NCI-H146 treated with DMSO at 0.1 percent for 48 hours (cell line): ENCODE measurements at regions not wholly inside any gene's neighbourhood (a gene's known extent, or its start where the extent isn't known, plus 50 kb on each side); places are given as distances from the start of the nearest gene placed in this dataset.

ENCODE experiments used
- DNase-seq: peaks from one replicate; lab custom pipeline; 2025; ENCODE audit not compliant: unreplicated experiment; lab: John Stamatoyannopoulos, UW

GRCh38 chr18:76255070-76255683 lies 239.9 kb downstream of the ZNF516 start:
- no peak for DNase-seq

- DNase-seq = peak; percentile 61
These were observed 242.2 kb downstream of the ZNF516 start for GRCh38 chr18:76252880-76253279.

DNA sequence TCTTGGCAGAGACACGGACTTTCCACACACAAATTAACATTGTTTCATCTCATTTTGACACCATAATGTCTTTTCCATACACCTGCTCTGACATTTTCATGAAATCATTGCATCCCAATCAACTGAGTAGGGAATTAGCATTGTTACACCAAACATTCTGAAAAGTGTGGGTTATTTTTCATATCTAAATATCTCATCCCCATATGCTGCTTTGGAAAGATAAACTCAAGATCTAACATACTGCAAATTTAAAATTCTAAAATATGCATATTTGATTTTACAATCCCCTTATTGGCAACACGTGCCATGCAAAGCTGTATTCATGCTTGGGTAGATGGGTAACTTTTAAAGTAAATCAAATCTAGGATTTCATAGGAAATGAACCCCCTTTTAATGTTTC lies 242.9 kb downstream of the ZNF516 start:
- DNase-seq = no peak

- no peak for DNase-seq
These were observed 243.4 kb downstream of the ZNF516 start for GRCh38 chr18:76251691-76252090.

GRCh38 chr18:76246590-76246989 lies 248.5 kb downstream of the ZNF516 start:
- DNase-seq = no peak

GRCh38 chr18:76234676-76235060 lies 260.4 kb downstream of the ZNF516 start:
- no peak for DNase-seq

- DNase-seq = no peak
These were observed 261.0 kb downstream of the ZNF516 start for GRCh38 chr18:76233876-76234675.

GRCh38 chr18:76233406-76233805 lies 261.6 kb downstream of the ZNF516 start:
- DNase-seq = no peak

- no peak for DNase-seq
These were observed 262.3 kb downstream of the ZNF516 start for GRCh38 chr18:76232779-76233178.

GRCh38 chr18:76232010-76232409 lies 263.0 kb downstream of the ZNF516 start:
- DNase-seq = no peak

- no peak for DNase-seq
These were observed 263.6 kb downstream of the ZNF516 start for GRCh38 chr18:76231402-76231801.

- no peak for DNase-seq
These were observed 264.3 kb downstream of the ZNF516 start for GRCh38 chr18:76230791-76231190.

DNA sequence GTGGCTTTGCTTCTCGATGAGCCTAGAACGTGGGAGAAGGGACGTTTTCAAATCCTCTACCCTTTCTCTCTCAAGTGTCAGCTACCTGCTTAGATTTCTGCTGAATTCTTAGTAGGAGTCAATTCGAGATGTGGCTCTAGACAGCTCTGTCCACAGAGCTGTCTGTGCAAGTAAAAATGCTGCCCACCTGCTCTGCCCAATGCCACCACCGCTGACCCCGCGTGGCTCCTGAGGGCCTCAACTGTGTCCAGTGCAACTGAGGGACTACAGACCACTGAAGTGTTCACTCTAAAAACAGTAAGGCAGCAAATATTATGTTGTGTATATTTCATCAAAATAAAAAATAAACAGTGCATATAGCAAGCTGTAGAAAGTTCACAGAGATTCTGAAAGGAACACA lies 266.3 kb downstream of the ZNF516 start:
- no peak for DNase-seq

DNA sequence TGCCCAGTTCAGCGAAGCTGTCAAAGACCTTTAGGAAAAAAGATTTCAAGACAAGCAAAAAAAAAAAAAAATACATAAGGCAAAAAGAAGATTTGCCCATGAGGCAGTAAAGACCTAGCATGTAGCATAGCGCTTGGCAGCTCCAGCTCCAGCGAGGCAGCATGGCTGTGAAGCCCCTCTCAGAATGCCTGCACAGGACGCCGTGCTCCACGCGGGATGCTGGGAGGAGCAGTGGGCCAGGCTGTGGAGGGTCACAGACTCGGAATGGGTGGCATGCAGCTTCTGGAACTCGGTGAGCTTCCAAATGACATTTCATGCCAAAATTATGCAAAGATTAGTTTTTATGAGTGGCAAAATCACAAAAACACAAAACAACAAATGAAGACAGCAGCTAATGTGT lies 267.3 kb downstream of the ZNF516 start:
- no peak for DNase-seq

DNA sequence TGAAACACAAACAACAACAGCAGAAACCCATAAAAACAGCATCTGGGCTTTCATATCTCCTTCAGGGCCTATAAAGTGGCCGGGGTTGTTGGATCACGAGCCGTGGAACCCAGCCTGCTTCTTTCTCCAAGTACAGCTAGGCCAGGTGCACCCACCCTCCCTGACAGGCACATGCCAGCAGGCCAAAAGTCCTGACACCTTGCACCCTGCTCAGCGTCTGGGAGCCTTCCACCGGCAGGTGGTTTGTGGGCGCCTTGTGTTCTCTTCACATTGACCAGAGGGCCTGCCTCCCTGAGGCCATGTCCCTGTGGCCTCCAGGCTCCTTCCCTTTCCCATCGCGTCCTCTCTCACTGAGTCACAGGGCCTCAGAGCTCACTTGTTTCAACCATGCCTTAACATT lies 271.6 kb downstream of the ZNF516 start:
- DNase-seq = no peak

DNA sequence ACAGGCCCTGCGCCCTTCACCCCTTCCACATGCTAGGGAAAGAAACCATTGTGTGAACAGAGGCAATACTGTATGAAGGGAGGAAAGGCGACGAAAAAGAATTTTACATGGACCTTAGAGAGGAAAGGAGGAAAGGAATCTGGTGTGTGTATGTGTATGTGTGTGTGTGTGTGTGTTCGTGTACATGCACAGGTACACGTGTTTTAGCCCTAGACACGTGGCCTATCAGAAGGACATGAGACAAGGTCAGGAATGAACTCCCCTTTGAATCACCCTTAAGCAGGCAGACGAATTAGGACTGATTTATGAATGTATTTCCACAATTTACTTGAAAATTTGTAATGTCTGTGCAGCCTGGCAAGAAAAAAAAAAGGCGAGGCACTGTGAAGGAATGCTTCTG lies 276.0 kb downstream of the ZNF516 start:
- DNase-seq = peak; percentile 74

DNA sequence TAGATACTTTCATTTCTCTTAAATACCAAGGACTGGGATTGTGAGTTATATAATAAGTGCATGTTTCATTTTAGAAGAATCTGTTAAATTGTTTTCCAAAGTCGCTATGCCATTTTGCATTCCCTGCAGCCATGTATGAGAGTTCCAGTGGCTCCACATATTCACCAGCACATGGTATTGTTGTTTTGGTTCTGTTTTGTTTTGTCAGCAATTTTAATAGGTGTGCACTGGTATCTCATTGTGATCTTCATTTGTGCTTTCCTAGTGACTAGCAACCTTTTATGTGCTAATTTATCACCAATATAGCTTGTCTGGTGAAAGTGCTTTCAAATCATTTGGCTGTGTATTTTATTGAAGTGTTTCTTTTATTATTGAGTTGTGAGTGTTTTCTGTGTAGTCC lies 278.9 kb downstream of the ZNF516 start:
- no peak for DNase-seq

- DNase-seq = peak; percentile 91
These were observed 281.1 kb downstream of the ZNF516 start for GRCh38 chr18:76213991-76214390.

DNA sequence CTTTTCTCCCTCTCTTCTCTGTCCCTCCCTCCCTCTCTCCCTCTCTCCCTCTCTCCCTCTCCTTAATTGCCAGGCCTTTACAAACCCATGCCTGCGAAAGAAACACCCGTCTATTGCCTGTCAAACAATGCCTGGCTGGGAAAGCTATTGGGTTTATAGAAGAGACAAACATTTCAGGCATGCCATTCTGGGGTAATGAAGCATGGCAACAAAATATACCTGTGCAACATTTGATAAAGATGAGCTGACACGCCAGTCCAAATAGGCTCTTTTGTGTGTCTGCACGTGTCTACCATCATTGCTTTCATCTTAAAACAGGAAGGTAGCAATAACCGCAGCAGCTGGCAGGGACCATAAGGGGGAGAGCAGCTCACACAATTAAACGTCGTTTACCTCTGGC lies 282.1 kb downstream of the ZNF516 start:
- DNase-seq = peak; percentile 100

GRCh38 chr18:76209597-76209996 lies 285.4 kb downstream of the ZNF516 start:
- DNase-seq = peak; percentile 74

DNA sequence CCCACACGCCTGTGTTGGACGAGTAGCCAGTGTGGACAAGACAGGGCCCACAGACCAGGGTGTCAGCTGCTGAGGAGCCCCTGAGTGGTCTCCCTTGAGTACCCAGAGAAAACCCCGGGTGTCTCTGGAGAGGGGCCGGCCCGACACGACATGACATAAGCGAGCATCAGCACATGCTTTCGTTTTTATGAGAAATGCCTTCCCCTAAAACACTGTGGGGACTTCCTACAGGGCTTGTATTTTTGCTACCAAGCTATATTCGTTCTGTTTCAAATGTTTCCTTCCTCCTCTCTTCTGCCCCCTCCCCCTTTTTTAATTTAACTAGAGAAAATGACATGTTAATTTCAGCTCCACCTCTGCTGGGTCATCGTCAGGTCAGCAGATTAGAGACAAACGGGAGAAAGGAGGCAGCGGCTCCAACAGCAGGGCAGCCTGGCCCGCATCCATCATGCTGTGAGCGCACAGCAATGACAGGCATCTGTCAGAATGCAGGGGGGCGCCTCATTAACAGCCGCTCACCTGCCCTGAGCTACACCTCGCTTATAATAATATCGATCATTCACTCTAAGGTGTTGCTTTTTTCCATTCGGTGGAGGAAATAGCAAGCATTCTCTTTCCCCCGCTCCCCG lies 286.2 kb downstream of the ZNF516 start:
- DNase-seq = peak; percentile 98

DNA sequence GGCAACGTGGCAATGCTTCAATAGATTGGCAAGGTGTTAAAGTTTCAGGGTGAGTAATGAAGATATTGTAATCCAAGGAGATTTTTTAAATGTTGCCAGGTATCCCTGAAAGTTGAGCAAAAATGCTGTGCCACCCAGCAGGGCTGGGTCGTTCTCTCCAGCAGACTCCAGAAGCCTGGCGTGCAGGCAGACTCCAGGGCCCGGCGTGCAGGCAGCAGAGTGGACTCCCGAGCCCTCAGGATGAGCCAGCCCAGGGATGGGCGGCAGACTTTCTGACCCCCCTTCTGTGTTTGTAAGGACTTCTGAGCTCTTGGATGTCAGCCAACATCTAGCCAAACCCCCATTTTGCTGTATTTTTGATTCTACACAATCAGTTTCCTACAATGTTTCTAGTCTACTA lies 289.1 kb downstream of the ZNF516 start:
- DNase-seq = no peak
